ENCODE measurements at regions not wholly inside any gene's neighbourhood (a gene's known extent, or its start where the extent isn't known, plus 50 kb on each side); places are given as distances from the start of the nearest gene placed in this dataset.

- H3K36me3 Mint-ChIP-seq, result no peaks in the 10 kb centered on the region
Measured at GRCh38 chr12:16458521-16459078, 111.2 kb downstream of the MGST1 start.

More at GRCh38 chr12:16458521-16459078, 111.2 kb downstream of the MGST1 start:
- no peaks in the 10 kb centered on the region for H3K9me3 Mint-ChIP-seq
- no peak for ATAC-seq
- no peaks in the 10 kb centered on the region; the same call in 1 of the 2 replicates for H3K27me3 Mint-ChIP-seq (ENCODE audit: low read depth)
- peaks cover 15% of the 10 kb centered on the region for H3K4me1 Mint-ChIP-seq
- no peak for DNase-seq (ENCODE audit: low spot score)
- no peak overlapping the region for H3K4me3 Mint-ChIP-seq
- no peak overlapping the region for H3K27ac Mint-ChIP-seq
- POLR2A ChIA-PET, result no interaction called here
- TF ChIP-seq FOXP1 (CRISPR knock-in tag; IDR thresholded peaks at IDR 0.05; ENCODE audit: borderline replicate concordance) (no peak), FOXJ3 (CRISPR knock-in tag; IDR thresholded peaks at IDR 0.05; ENCODE audit: borderline replicate concordance) (no peak), ZNF232 (CRISPR knock-in tag; IDR thresholded peaks at IDR 0.05) (no peak), E2F4 (CRISPR knock-in tag; IDR thresholded peaks at IDR 0.05; ENCODE audit: borderline replicate concordance, low read depth) (no peak), SMAD4 (CRISPR knock-in tag; IDR thresholded peaks at IDR 0.05) (no peak), JAZF1 (CRISPR knock-in tag; IDR thresholded peaks at IDR 0.05) (no peak), ERG (CRISPR knock-in tag; IDR thresholded peaks at IDR 0.05) (no peak), AFF4 (CRISPR knock-in tag; IDR thresholded peaks at IDR 0.05; ENCODE audit: borderline replicate concordance) (no peak), MLX (CRISPR knock-in tag; IDR thresholded peaks at IDR 0.05) (no peak), RELA (CRISPR knock-in tag; IDR thresholded peaks at IDR 0.05; ENCODE audit: borderline replicate concordance) (no peak), ATF2 (CRISPR knock-in tag; IDR thresholded peaks at IDR 0.05; ENCODE audit: borderline replicate concordance, low read depth) (no peak), IRF2 (CRISPR knock-in tag; IDR thresholded peaks at IDR 0.05; ENCODE audit: borderline replicate concordance, low read depth) (no peak), TP53 (CRISPR knock-in tag; IDR thresholded peaks at IDR 0.05) (no peak), RORB (CRISPR knock-in tag; IDR thresholded peaks at IDR 0.05) (no peak), ZBTB21 (CRISPR knock-in tag; IDR thresholded peaks at IDR 0.05; ENCODE audit: borderline replicate concordance) (no peak), GABPB1 (CRISPR knock-in tag; IDR thresholded peaks at IDR 0.05) (no peak), PRRX2 (CRISPR knock-in tag; IDR thresholded peaks at IDR 0.05) (no peak), NFE2L1 (CRISPR knock-in tag; IDR thresholded peaks at IDR 0.05) (no peak), NR3C1 (CRISPR knock-in tag; conservative IDR thresholded peaks at IDR 0.05; ENCODE audit: low read depth) (no peak), HMGXB4 (CRISPR knock-in tag; IDR thresholded peaks at IDR 0.05) (no peak)
- CTCF ChIA-PET, result no interaction called here
